ENCODE measurements at regions not wholly inside any gene's neighbourhood (a gene's known extent, or its start where the extent isn't known, plus 50 kb on each side); places are given as distances from the start of the nearest gene placed in this dataset.

DNA sequence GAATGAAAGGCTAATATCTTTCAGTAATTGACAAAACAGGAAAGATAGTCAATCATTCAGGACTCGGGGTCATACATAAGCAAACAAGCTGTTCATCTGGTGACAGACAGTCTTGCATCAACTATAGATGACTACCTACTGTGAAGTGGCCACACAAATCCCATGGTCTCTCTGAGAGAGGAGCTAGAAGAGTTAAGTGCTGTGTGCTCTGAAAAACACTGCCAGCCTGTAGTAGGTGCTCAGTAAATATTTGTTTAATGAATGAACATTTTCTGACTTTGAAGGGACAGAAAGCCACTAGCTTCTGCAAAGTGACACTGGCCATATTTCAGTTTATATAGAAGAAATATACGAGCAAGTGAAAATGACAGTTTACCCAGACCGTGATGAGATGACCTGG, 184.0 kb upstream of the CHAC2 start:
- Mint-ChIP-seq H3K36me3 (ENCODE audit: low read depth) (no peaks in the 10 kb centered on the region), H3K27me3 (ENCODE audit: low read depth, poor library complexity) (no peaks in the 10 kb centered on the region), H3K27ac (no peak overlapping the region), H3K4me1 (no peaks in the 10 kb centered on the region), H3K4me3 (no peak overlapping the region), H3K9me3 (peaks cover 14% of the 10 kb centered on the region)
- TF ChIP-seq, protein P1, sequence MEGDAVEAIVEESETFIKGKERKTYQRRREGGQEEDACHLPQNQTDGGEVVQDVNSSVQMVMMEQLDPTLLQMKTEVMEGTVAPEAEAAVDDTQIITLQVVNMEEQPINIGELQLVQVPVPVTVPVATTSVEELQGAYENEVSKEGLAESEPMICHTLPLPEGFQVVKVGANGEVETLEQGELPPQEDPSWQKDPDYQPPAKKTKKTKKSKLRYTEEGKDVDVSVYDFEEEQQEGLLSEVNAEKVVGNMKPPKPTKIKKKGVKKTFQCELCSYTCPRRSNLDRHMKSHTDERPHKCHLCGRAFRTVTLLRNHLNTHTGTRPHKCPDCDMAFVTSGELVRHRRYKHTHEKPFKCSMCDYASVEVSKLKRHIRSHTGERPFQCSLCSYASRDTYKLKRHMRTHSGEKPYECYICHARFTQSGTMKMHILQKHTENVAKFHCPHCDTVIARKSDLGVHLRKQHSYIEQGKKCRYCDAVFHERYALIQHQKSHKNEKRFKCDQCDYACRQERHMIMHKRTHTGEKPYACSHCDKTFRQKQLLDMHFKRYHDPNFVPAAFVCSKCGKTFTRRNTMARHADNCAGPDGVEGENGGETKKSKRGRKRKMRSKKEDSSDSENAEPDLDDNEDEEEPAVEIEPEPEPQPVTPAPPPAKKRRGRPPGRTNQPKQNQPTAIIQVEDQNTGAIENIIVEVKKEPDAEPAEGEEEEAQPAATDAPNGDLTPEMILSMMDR (IDR thresholded peaks at IDR 0.05): no peak
- no peak for DNase-seq

DNA sequence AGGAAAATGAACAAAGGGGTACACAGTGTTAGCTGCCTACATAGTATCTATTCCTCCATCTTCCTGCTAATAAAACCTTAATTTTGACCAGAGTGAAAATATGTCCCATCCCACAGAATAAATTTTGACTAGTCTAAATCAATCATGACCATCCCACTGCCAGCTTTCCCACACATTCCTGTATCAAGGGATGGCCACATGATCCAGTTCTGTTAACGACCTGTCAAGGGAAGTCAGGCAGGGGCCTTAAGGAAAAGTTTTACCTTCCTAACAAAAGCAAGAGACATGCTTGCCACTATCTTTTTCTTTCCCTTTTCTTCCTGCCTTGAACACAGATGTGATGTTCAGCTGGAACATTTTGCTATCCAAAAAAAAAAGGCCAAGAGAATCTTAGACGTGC, 185.0 kb upstream of the CHAC2 start:
- Mint-ChIP-seq H3K27ac (no peak overlapping the region), H3K9me3 (peaks cover 8% of the 10 kb centered on the region)
- no peak for DNase-seq

DNA sequence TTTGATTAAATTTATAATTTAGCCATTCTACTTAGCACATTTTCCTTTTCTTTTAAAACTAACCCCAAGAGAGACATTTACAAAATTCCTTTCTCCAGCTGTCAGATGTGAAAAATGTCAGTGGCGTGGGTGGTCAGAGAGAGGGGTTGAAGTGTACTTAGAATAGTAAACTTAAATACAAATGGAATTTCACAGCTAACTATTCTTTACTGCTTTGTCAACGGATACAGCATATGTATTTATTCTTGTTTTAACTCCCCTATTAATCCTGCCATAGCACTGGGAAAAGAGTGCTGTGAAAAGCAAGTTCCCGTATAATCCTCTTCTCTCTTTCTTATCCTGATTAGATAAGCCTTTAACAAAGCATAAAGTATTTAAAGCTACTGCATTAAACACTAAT, 191.4 kb upstream of the CHAC2 start:
- Mint-ChIP-seq H3K36me3 (ENCODE audit: low read depth) (no peaks in the 10 kb centered on the region), H3K27ac (no peak overlapping the region), H3K4me1 (peaks cover 10% of the 10 kb centered on the region), H3K4me3 (no peak overlapping the region), H3K9me3 (no peaks in the 10 kb centered on the region), H3K27me3 (ENCODE audit: low read depth, poor library complexity) (no peaks in the 10 kb centered on the region)
- TF ChIP-seq, protein P1 (IDR thresholded peaks at IDR 0.05): no peak
- no peak for DNase-seq

More for the DNA sequence above, 185.0 kb upstream of the CHAC2 start:
- Mint-ChIP-seq H3K36me3 (ENCODE audit: low read depth) (no peaks in the 10 kb centered on the region), H3K4me1 (no peaks in the 10 kb centered on the region), H3K27me3 (ENCODE audit: low read depth, poor library complexity) (no peaks in the 10 kb centered on the region), H3K4me3 (no peak overlapping the region)
- TF ChIP-seq, protein P1 (IDR thresholded peaks at IDR 0.05): no peak

DNA sequence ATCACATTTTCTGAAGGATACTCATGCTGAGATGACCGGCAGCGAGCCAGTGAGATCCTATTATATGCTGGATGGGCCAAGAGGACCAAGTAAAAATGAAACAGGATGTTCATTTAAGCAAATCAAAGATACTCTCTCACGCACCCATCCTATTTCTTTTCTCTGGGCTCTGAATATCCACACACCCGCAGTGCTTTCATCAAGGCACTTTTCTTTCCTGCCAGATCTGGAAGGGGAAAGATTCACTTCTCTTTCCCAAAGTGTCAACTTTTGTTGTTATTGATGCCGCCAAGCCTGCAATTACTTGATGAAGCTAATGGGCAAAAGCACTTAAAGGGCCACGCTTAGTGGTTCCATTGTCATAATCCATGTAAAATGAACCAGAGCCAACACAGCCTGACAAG, 191.9 kb upstream of the CHAC2 start:
- H3K4me1 Mint-ChIP-seq: peaks cover 10% of the 10 kb centered on the region
- H3K9me3 Mint-ChIP-seq: no peaks in the 10 kb centered on the region
- DNase-seq: no peak
- H3K4me3 Mint-ChIP-seq: no peak overlapping the region
- no peaks in the 10 kb centered on the region for H3K36me3 Mint-ChIP-seq (ENCODE audit: low read depth)
- TF ChIP-seq, protein P1 (IDR thresholded peaks at IDR 0.05): no peak
- H3K27ac Mint-ChIP-seq: no peak overlapping the region
- H3K27me3 Mint-ChIP-seq (ENCODE audit: low read depth, poor library complexity): no peaks in the 10 kb centered on the region

DNA sequence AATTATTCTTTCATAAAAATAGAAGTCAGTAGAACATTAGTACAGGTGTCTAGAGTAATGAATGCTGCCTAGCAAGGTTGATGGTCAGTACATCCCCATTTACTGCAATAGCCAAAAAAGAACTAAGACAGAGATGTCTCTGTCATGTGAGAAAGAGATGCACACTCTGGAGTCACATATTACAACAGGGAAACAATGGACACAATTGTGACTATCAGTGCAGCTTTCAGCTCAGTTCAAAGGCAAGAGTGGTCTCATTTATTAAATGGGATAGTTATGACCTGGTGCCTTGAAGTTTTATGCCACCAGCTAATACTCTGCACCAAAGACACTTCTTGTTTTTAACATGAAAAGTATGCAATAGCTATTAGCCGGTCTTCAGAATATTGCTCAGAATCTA, 194.9 kb upstream of the CHAC2 start:
- H3K4me3 Mint-ChIP-seq: no peak overlapping the region
- no peaks in the 10 kb centered on the region for H3K36me3 Mint-ChIP-seq (ENCODE audit: low read depth)
- H3K4me1 Mint-ChIP-seq: peaks cover 15% of the 10 kb centered on the region
- DNase-seq: no peak
- TF ChIP-seq, protein P1 (IDR thresholded peaks at IDR 0.05): no peak
- no peaks in the 10 kb centered on the region for H3K27me3 Mint-ChIP-seq (ENCODE audit: low read depth, poor library complexity)
- no peak overlapping the region for H3K27ac Mint-ChIP-seq
- no peaks in the 10 kb centered on the region for H3K9me3 Mint-ChIP-seq

DNA sequence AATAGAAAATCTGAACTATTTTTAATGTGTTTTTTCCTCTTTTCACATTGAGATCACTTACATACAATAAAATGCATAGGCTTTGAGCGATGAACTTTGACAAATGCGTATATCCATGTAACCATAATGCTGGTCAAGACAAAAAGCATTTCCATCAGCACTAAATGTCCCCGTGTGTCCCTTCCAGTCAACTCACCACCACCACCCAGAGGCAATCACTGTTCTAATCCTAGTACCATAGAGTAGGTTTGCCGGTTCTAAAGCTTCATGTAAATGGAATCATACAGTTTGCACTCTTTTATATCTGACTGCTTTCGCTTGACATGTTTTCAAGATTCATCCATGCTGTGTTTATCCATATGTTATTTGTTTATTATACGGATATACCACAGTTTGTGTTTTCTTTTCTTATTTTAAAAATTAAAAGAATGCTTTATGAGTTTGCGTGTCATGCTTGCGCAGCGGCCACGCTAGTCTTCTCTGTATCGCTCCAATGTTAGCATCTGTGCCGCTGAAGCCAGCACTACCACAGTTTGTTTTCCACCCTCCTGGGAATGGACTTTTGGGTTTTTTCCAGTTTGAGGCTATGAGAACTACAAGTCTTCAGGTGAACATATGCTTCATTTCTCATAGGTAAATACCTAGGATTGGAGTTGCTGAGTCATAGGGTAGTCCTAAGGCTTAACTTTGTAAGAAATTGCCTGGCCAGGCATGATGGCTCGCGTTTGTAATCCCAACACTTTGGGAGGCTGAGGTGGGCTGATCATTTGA, 197.5 kb upstream of the CHAC2 start:
- H3K27me3 Mint-ChIP-seq (ENCODE audit: low read depth, poor library complexity): no peaks in the 10 kb centered on the region

More for the DNA sequence above, 197.5 kb upstream of the CHAC2 start:
- DNase-seq: no peak
- TF ChIP-seq, protein P1 (IDR thresholded peaks at IDR 0.05): no peak
- H3K4me1 Mint-ChIP-seq: peaks cover 4% of the 10 kb centered on the region
- H3K36me3 Mint-ChIP-seq (ENCODE audit: low read depth): no peaks in the 10 kb centered on the region
- no peaks in the 10 kb centered on the region for H3K9me3 Mint-ChIP-seq
- no peak overlapping the region for H3K27ac Mint-ChIP-seq
- H3K4me3 Mint-ChIP-seq: no peak overlapping the region
